Endodermal cell (in vitro differentiated cells): ENCODE measurements at regions not wholly inside any gene's neighbourhood (a gene's known extent, or its start where the extent isn't known, plus 50 kb on each side); places are given as distances from the start of the nearest gene placed in this dataset.

Experiments used
- DNase-seq: peaks from one replicate; pipeline ENCODE4 v3.0.0-alpha.2; 2017
- H3K27ac ChIP-seq: 2 replicates; pipeline ENCODE4 v1.5.1; 2013; ENCODE audit warnings: mild to moderate bottlenecking, low read depth, low read length, moderate library complexity
- H3K27me3 ChIP-seq: 2 replicates; pipeline ENCODE4 v1.6.1; 2013; ENCODE audit warnings: mild to moderate bottlenecking, low read length, moderate library complexity; ENCODE audit not compliant: insufficient read depth, control insufficient read depth, poor library complexity, severe bottlenecking
- H3K36me3 ChIP-seq: 2 replicates; pipeline ENCODE4 v1.7.0; 2013; ENCODE audit warnings: mild to moderate bottlenecking, low read length, moderate library complexity; ENCODE audit not compliant: control insufficient read depth, insufficient read depth
- H3K4me1 ChIP-seq: one replicate; pipeline ENCODE4 v1.7.0; 2013; ENCODE audit warnings: low read length; ENCODE audit not compliant: control insufficient read depth, insufficient read depth
- H3K4me3 ChIP-seq: 2 replicates; pipeline ENCODE4 v1.5.1; 2013; ENCODE audit warnings: mild to moderate bottlenecking, low read length, moderate library complexity
- H3K9ac ChIP-seq: 2 replicates; pipeline ENCODE4 v1.6.1; 2013; ENCODE audit warnings: mild to moderate bottlenecking, low read length, moderate library complexity; ENCODE audit not compliant: poor library complexity, severe bottlenecking; ENCODE audit errors: extremely low read depth
- H3K9me3 ChIP-seq: 2 replicates; pipeline ENCODE4 v1.6.1; 2013; ENCODE audit warnings: mild to moderate bottlenecking, low read length, moderate library complexity; ENCODE audit not compliant: control insufficient read depth
- H3K27ac Mint-ChIP-seq: 2 replicates; pipeline ENCODE4 v1.8.0; 2020; ENCODE audit warnings: mixed read lengths
- H3K27me3 Mint-ChIP-seq: 2 replicates; pipeline ENCODE4 v1.8.0; 2021; ENCODE audit warnings: mild to moderate bottlenecking, mixed read lengths; ENCODE audit not compliant: insufficient read depth
- H3K36me3 Mint-ChIP-seq: 2 replicates; pipeline ENCODE4 v1.8.0; 2020; ENCODE audit warnings: low read depth, mixed read lengths
- H3K4me1 Mint-ChIP-seq: 2 replicates; pipeline ENCODE4 v1.8.0; 2020; ENCODE audit warnings: mixed read lengths
- H3K4me3 Mint-ChIP-seq: 2 replicates; pipeline ENCODE4 v1.8.0; 2020; ENCODE audit warnings: mild to moderate bottlenecking, moderate library complexity, mixed read lengths
- H3K9me3 Mint-ChIP-seq: 2 replicates; pipeline ENCODE4 v1.8.0; 2020; ENCODE audit warnings: mild to moderate bottlenecking, mixed read lengths
- CTCF ChIP-seq: fragments of 200-600 bp; sonication (generic); conservative IDR thresholded peaks from 2 replicates; pipeline ENCODE4 v1.5.0; 2021; ENCODE audit warnings: antibody characterized with exemption, mild to moderate bottlenecking
- WGBS, 2 experiments: methylation state at CpG; one replicate each; pipeline versions ENCODE4 v1.1.5 to v1.1.7; 2013; ENCODE audit warnings: missing lambda C conversion rate in 2 of 2, mixed read lengths in 1 of 2; ENCODE audit not compliant: insufficient coverage in 1 of 2, insufficient read length in 1 of 2; 5-methylcytosine and 5-hydroxymethylcytosine counted together

GRCh38 chr3:153704115-153704514 is 417.1 kb upstream of the ARHGEF26 start:
- Histone ChIP-seq H3K4me1 (no peaks in the 10 kb centered on the region), H3K27ac (no peak overlapping the region), H3K9me3 (no peaks in the 10 kb centered on the region), H3K27me3 (no peaks in the 10 kb centered on the region), H3K9ac (no peak overlapping the region), H3K36me3 (no peaks in the 10 kb centered on the region), H3K4me3 (no peak overlapping the region)
- peaks cover 1% of the 10 kb centered on the region for H3K9me3 Mint-ChIP-seq
- no peaks in the 10 kb centered on the region for H3K27me3 Mint-ChIP-seq
- no peak overlapping the region for H3K27ac Mint-ChIP-seq
- H3K4me3 Mint-ChIP-seq, result no peak overlapping the region
- no peak for DNase-seq
- no peaks in the 10 kb centered on the region for H3K36me3 Mint-ChIP-seq
- peaks cover 17% of the 10 kb centered on the region for H3K4me1 Mint-ChIP-seq
- no peak for TF ChIP-seq CTCF
- WGBS, 2 experiments, result 97 to 100% methylated on average over 1 of the region's 1 CpG

GRCh38 chr3:153706706-153707105 is 414.5 kb upstream of the ARHGEF26 start:
- Histone ChIP-seq H3K36me3 (no peaks in the 10 kb centered on the region), H3K4me1 (no peaks in the 10 kb centered on the region), H3K27me3 (no peaks in the 10 kb centered on the region), H3K9ac (no peak overlapping the region), H3K4me3 (no peak overlapping the region), H3K9me3 (no peaks in the 10 kb centered on the region), H3K27ac (no peak overlapping the region)
- 34% methylated on average over 1 of the region's 1 CpG; no CpG with 5 or more reads in 1 of the 2 experiments for WGBS, 2 experiments
- Mint-ChIP-seq H3K9me3 (peaks cover 12% of the 10 kb centered on the region), H3K4me3 (no peak overlapping the region), H3K27ac (no peak overlapping the region), H3K27me3 (no peaks in the 10 kb centered on the region), H3K4me1 (peaks cover 17% of the 10 kb centered on the region), H3K36me3 (no peaks in the 10 kb centered on the region)
- no peak for TF ChIP-seq CTCF
- no peak for DNase-seq

- Histone ChIP-seq H3K27ac (no peak overlapping the region), H3K36me3 (no peaks in the 10 kb centered on the region), H3K4me3 (no peak overlapping the region), H3K9me3 (no peaks in the 10 kb centered on the region), H3K27me3 (no peaks in the 10 kb centered on the region), H3K9ac (no peak overlapping the region), H3K4me1 (no peaks in the 10 kb centered on the region)
- no peak for DNase-seq
- WGBS, 2 experiments, result 95% methylated on average over 4 of the region's 4 CpGs; no CpG with 5 or more reads in 1 of the 2 experiments
- H3K36me3 Mint-ChIP-seq, result no peaks in the 10 kb centered on the region
- no peak overlapping the region for H3K4me3 Mint-ChIP-seq
- TF ChIP-seq CTCF, result no peak
- H3K9me3 Mint-ChIP-seq, result peaks cover 11% of the 10 kb centered on the region
- H3K27ac Mint-ChIP-seq, result no peak overlapping the region
- no peaks in the 10 kb centered on the region for H3K27me3 Mint-ChIP-seq
- H3K4me1 Mint-ChIP-seq, result no peaks in the 10 kb centered on the region
Observed at GRCh38 chr3:153714016-153714415, 407.2 kb upstream of the ARHGEF26 start.
